ENCODE measurements at regions not wholly inside any gene's neighbourhood (a gene's known extent, or its start where the extent isn't known, plus 50 kb on each side); places are given as distances from the start of the nearest gene placed in this dataset.

DNA sequence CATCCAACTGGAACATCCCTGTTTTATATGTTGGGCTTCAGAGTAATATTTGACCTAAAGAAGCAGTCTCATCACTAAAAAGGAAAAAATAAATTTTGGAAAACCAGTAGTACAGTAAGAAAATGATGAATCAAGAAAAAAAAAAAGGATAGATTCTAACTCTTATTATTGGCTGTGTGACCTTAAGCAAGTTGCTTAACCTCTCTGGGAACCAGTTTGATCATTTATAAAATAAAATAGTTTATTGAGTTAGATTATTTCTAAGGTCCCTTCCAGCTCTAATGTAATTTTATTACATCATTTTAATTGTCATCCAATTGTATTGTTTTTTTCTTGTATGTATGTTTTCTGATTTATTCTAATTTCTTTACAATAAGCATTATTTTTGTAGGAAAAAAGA is 127.0 kb downstream of the PRELID2 start:
- TF ChIP-seq POLR2AphosphoS5 (IDR thresholded peaks at IDR 0.05; ENCODE audit: low read depth, low read length) (no peak), POLR2A (IDR thresholded peaks at IDR 0.05; ENCODE audit: low read depth, low read length) (no peak), TAF1 (IDR thresholded peaks at IDR 0.05; ENCODE audit: borderline replicate concordance, low read depth, low read length) (no peak)
